Hematopoietic multipotent progenitor cell treated with erythropoietin and hydrocortisone succinate and interleukin-3 and kit ligand, for 17 days (in vitro differentiated cells): ENCODE measurements at regions not wholly inside any gene's neighbourhood (a gene's known extent, or its start where the extent isn't known, plus 50 kb on each side); places are given as distances from the start of the nearest gene placed in this dataset.

ENCODE experiments used
- DNase-seq: peaks from one replicate; pipeline ENCODE4 v3.0.0-alpha.2; 2015; ENCODE audit warnings: low spot score

GRCh38 chr2:7815726-7816125 lies 866.1 kb upstream of the ID2 start:
- DNase-seq = no peak

- DNase-seq = no peak
These were observed 865.6 kb upstream of the ID2 start for GRCh38 chr2:7816233-7816632.

GRCh38 chr2:7816944-7817343 lies 864.9 kb upstream of the ID2 start:
- no peak for DNase-seq

GRCh38 chr2:7819316-7819715 lies 862.5 kb upstream of the ID2 start:
- no peak for DNase-seq

- DNase-seq = no peak
These were observed 862.0 kb upstream of the ID2 start for GRCh38 chr2:7819850-7820249.

GRCh38 chr2:7824211-7824610 lies 857.6 kb upstream of the ID2 start:
- DNase-seq = no peak

GRCh38 chr2:7825591-7826312 lies 856.1 kb upstream of the ID2 start:
- no peak for DNase-seq

- no peak for DNase-seq
These were observed 855.2 kb upstream of the ID2 start for GRCh38 chr2:7826656-7827055.

- no peak for DNase-seq
These were observed 852.6 kb upstream of the ID2 start for GRCh38 chr2:7829241-7829640.

- no peak for DNase-seq
These were observed 851.2 kb upstream of the ID2 start for GRCh38 chr2:7830616-7831015.

- no peak for DNase-seq
These were observed 846.7 kb upstream of the ID2 start for GRCh38 chr2:7835151-7835550.

GRCh38 chr2:7835693-7836680 lies 845.9 kb upstream of the ID2 start:
- DNase-seq = no peak

GRCh38 chr2:7837237-7837760 lies 844.6 kb upstream of the ID2 start:
- no peak for DNase-seq

GRCh38 chr2:7838669-7839068 lies 843.2 kb upstream of the ID2 start:
- DNase-seq = no peak

GRCh38 chr2:7840651-7841380 lies 841.0 kb upstream of the ID2 start:
- DNase-seq = no peak

- no peak for DNase-seq
These were observed 840.1 kb upstream of the ID2 start for GRCh38 chr2:7841751-7842150.

- no peak for DNase-seq
These were observed 837.4 kb upstream of the ID2 start for GRCh38 chr2:7844414-7844965.

- no peak for DNase-seq
These were observed 836.5 kb upstream of the ID2 start for GRCh38 chr2:7845332-7845731.

- no peak for DNase-seq
These were observed 835.2 kb upstream of the ID2 start for GRCh38 chr2:7846607-7847006.

- no peak for DNase-seq
These were observed 834.5 kb upstream of the ID2 start for GRCh38 chr2:7847321-7847720.

GRCh38 chr2:7849027-7849426 lies 832.8 kb upstream of the ID2 start:
- DNase-seq = no peak

- no peak for DNase-seq
These were observed 832.3 kb upstream of the ID2 start for GRCh38 chr2:7849531-7849930.
